H1 (cell line): ENCODE measurements at regions not wholly inside any gene's neighbourhood (a gene's known extent, or its start where the extent isn't known, plus 50 kb on each side); places are given as distances from the start of the nearest gene placed in this dataset.

Source experiments
- CTCF ChIA-PET: fragments of 300-600 bp; sonication (Branson Sonifier 250); formaldehyde crosslinking; loops from one replicate; lab custom pipeline; 2021; ENCODE audit not compliant: partially characterized antibody; lab: Charles Lee
- POLR2A ChIA-PET: fragments of 300-600 bp; sonication (Branson Sonifier 250); formaldehyde crosslinking; loops from one replicate; lab custom pipeline; 2021; ENCODE audit warnings: inconsistent platforms; ENCODE audit not compliant: partially characterized antibody; lab: Charles Lee
- DNase-seq, 2 experiments: peaks; one replicate each; pipeline versions ENCODE4 v3.0.0 to v3.0.0-alpha.2; 2010 to 2022; ENCODE audit warnings: low spot score in 2 of 2, low read depth in 1 of 2, mixed read lengths in 1 of 2
- FAIRE-seq: peaks from 2 replicates; lab custom pipeline; 2011; peaks lifted over from hg19 to GRCh38; lab: Jason Lieb, UNC
- H2AFZ ChIP-seq: 2 replicates; pipeline ENCODE4 v1.8.1; 2012; ENCODE audit warnings: low read length, inconsistent platforms
- H2AK5ac ChIP-seq: 2 replicates; pipeline ENCODE4 v1.6.1; 2013; ENCODE audit warnings: low read depth, low read length
- H2BK120ac ChIP-seq: replicated peaks from 2 replicates; pipeline ENCODE3; 2013; ENCODE audit warnings: low read depth, low read length, inconsistent platforms
- H2BK12ac ChIP-seq: 2 replicates; pipeline ENCODE4 v1.6.1; 2013; ENCODE audit warnings: low read depth, low read length
- H2BK15ac ChIP-seq: 2 replicates; pipeline ENCODE4 v1.6.1; 2013; ENCODE audit warnings: low read length
- H2BK20ac ChIP-seq: 2 replicates; pipeline ENCODE4 v1.6.1; 2013; ENCODE audit warnings: low read length
- H2BK5ac ChIP-seq: 2 replicates; pipeline ENCODE4 v1.6.1; 2013; ENCODE audit warnings: low read depth, low read length
- H3K14ac ChIP-seq: 2 replicates; pipeline ENCODE4 v1.6.1; 2013; ENCODE audit warnings: inconsistent platforms; ENCODE audit not compliant: insufficient read length
- H3K18ac ChIP-seq: 2 replicates; pipeline ENCODE4 v1.6.1; 2013; ENCODE audit warnings: low read length; ENCODE audit errors: extremely low read depth
- H3K23ac ChIP-seq: 2 replicates; pipeline ENCODE4 v1.6.1; 2013; ENCODE audit warnings: inconsistent platforms; ENCODE audit not compliant: insufficient read length
- H3K23me2 ChIP-seq: 2 replicates; pipeline ENCODE4 v1.6.1; 2013; ENCODE audit warnings: low read depth, low read length
- H3K27ac ChIP-seq: 2 replicates; pipeline ENCODE4 v1.6.1; 2011; ENCODE audit warnings: low read depth, low read length, inconsistent platforms
- H3K27me3 ChIP-seq, 4 experiments: replicated peaks in 1 of 4; 1 replicate in 1 of 4; 2 replicates in 3 of 4; pipeline versions ENCODE4 v1.6.1 to v1.8.1; 2011 to 2013; ENCODE audit warnings: low read length in 3 of 4, mild to moderate bottlenecking in 3 of 4, inconsistent platforms in 2 of 4, mixed read lengths in 2 of 4, moderate library complexity in 1 of 4; ENCODE audit not compliant: control insufficient read depth in 3 of 4, insufficient read depth in 3 of 4; ENCODE audit errors: extremely low read depth in 1 of 4
- H3K36me3 ChIP-seq, 4 experiments: 2 replicates each; pipeline versions ENCODE4 v1.6.1 to v1.8.1; 2011 to 2013; ENCODE audit warnings: mild to moderate bottlenecking in 4 of 4, low read length in 3 of 4, moderate library complexity in 2 of 4, control low read depth in 1 of 4, inconsistent platforms in 1 of 4; ENCODE audit not compliant: insufficient read depth in 4 of 4, control insufficient read depth in 2 of 4
- H3K4ac ChIP-seq: replicated peaks from 2 replicates; pipeline ENCODE3; 2013; ENCODE audit warnings: low read length, low read depth, mixed read lengths, inconsistent platforms; ENCODE audit not compliant: insufficient read length
- H3K4me1 ChIP-seq, 4 experiments: replicated peaks in 1 of 4; 1 replicate in 1 of 4; 2 replicates in 3 of 4; pipeline versions ENCODE4 v1.6.1 to v1.8.1; 2011 to 2013; ENCODE audit warnings: low read length in 3 of 4, inconsistent platforms in 2 of 4, mixed read lengths in 1 of 4; ENCODE audit not compliant: insufficient read depth in 4 of 4, control insufficient read depth in 3 of 4
- H3K4me2 ChIP-seq, 2 experiments: 2 replicates each; pipeline versions ENCODE4 v1.6.1 to v1.8.1; 2011 to 2013; ENCODE audit warnings: low read depth in 2 of 2, low read length in 2 of 2, control low read depth in 1 of 2, inconsistent platforms in 1 of 2, mild to moderate bottlenecking in 1 of 2; ENCODE audit not compliant: insufficient read depth in 1 of 2
- H3K4me3 ChIP-seq, 4 experiments: fragments of 200-600, 300-600 bp in 1 of 4; sonication (generic), shearing (Covaris generic), sonication (Bioruptor Twin) in 1 of 4; 2 replicates each; pipeline versions ENCODE4 v1.5.1 to v1.8.1; 2011 to 2016; ENCODE audit warnings: low read length in 4 of 4, low read depth in 3 of 4, control low read depth in 2 of 4, inconsistent platforms in 2 of 4, mild to moderate bottlenecking in 2 of 4, mixed read lengths in 1 of 4, moderate library complexity in 1 of 4; ENCODE audit not compliant: insufficient read depth in 2 of 4; ENCODE audit errors: extremely low read depth in 1 of 4
- H3K56ac ChIP-seq: replicated peaks from 2 replicates; pipeline ENCODE3; 2013; ENCODE audit warnings: low read depth, mild to moderate bottlenecking, mixed read lengths, low read length, inconsistent platforms; ENCODE audit not compliant: insufficient read length
- H3K79me1 ChIP-seq: 2 replicates; pipeline ENCODE4 v1.6.1; 2013; ENCODE audit warnings: low read depth, low read length, control low read depth
- H3K79me2 ChIP-seq, 2 experiments: 2 replicates each; pipeline versions ENCODE4 v1.6.1 to v1.8.1; 2012 to 2013; ENCODE audit warnings: low read length in 2 of 2, mild to moderate bottlenecking in 2 of 2, inconsistent platforms in 1 of 2; ENCODE audit not compliant: insufficient read depth in 2 of 2, control insufficient read depth in 1 of 2
- H3K9ac ChIP-seq, 4 experiments: replicated peaks in 1 of 4; 1 replicate in 1 of 4; 2 replicates in 3 of 4; pipeline versions ENCODE4 v1.6.1 to v1.8.1; 2011 to 2013; ENCODE audit warnings: low read depth in 3 of 4, low read length in 3 of 4, control low read depth in 2 of 4, mild to moderate bottlenecking in 2 of 4, moderate library complexity in 2 of 4, inconsistent platforms in 1 of 4; ENCODE audit errors: extremely low read depth in 1 of 4
- H3K9me3 ChIP-seq, 2 experiments: 2 replicates each; pipeline versions ENCODE4 v1.6.1 to v1.8.1; 2012 to 2013; ENCODE audit warnings: mild to moderate bottlenecking in 2 of 2, moderate library complexity in 2 of 2, control low read depth in 1 of 2, inconsistent platforms in 1 of 2, low read depth in 1 of 2, low read length in 1 of 2, mixed read lengths in 1 of 2; ENCODE audit not compliant: insufficient read depth in 2 of 2
- H4K20me1 ChIP-seq, 2 experiments: replicated peaks in 1 of 2; 2 replicates each; pipeline versions ENCODE3 to v1.8.1; 2011 to 2013; ENCODE audit warnings: inconsistent platforms in 2 of 2, low read length in 2 of 2, mild to moderate bottlenecking in 1 of 2; ENCODE audit not compliant: insufficient read depth in 2 of 2, control insufficient read depth in 1 of 2
- H4K5ac ChIP-seq: 2 replicates; pipeline ENCODE4 v1.6.1; 2013; ENCODE audit warnings: low read length, low read depth, mixed read lengths, inconsistent platforms; ENCODE audit not compliant: insufficient read length
- H4K8ac ChIP-seq: 2 replicates; pipeline ENCODE4 v1.8.0; 2013; ENCODE audit warnings: mild to moderate bottlenecking, moderate library complexity, low read length, inconsistent platforms; ENCODE audit not compliant: insufficient read depth; ENCODE audit errors: extremely low read depth
- H4K91ac ChIP-seq: replicated peaks from 2 replicates; pipeline ENCODE3; 2013; ENCODE audit warnings: low read length, mixed read lengths, inconsistent platforms; ENCODE audit not compliant: insufficient read length
- ASH2L ChIP-seq: fragments of 200-600, 300-600 bp; sonication (generic); IDR thresholded peaks from one replicate; pipeline ENCODE4 v1.7.1; 2017; ENCODE audit warnings: low read length
- ATF3 ChIP-seq: IDR thresholded peaks from 2 replicates; pipeline ENCODE4 v1.6.1; 2011; ENCODE audit warnings: low read depth, mild to moderate bottlenecking, low read length; ENCODE audit not compliant: insufficient read depth
- BCL11A ChIP-seq, 2 experiments: IDR thresholded peaks; one replicate each; pipeline ENCODE4 v1.6.1; 2011; ENCODE audit warnings: low read depth in 2 of 2, low read length in 2 of 2, mild to moderate bottlenecking in 2 of 2
- CEBPB ChIP-seq: IDR thresholded peaks from 2 replicates; pipeline ENCODE4 v1.6.1; 2012; ENCODE audit warnings: low read depth, low read length
- FOSL1 ChIP-seq: IDR thresholded peaks from 2 replicates; pipeline ENCODE4 v1.6.1; 2011; ENCODE audit warnings: mild to moderate bottlenecking, low read depth, low read length, moderate library complexity; ENCODE audit not compliant: insufficient read depth
- HDAC6 ChIP-seq: IDR thresholded peaks from one replicate; pipeline ENCODE4 v1.7.1; 2012; ENCODE audit warnings: low read depth, mild to moderate bottlenecking, inconsistent platforms, low read length, moderate library complexity
- KDM1A ChIP-seq: fragments of 200-600, 300-600 bp; sonication (generic); IDR thresholded peaks from 2 replicates; pipeline ENCODE4 v1.7.1; 2016; ENCODE audit warnings: mild to moderate bottlenecking, low read length, borderline replicate concordance
- KDM4A ChIP-seq: IDR thresholded peaks from one replicate; pipeline ENCODE4 v1.7.1; 2012; ENCODE audit warnings: low read depth, mild to moderate bottlenecking, moderate library complexity, low read length, inconsistent platforms; ENCODE audit not compliant: severe bottlenecking
- POLR2AphosphoS5 ChIP-seq: IDR thresholded peaks from 2 replicates; pipeline ENCODE4 v1.6.1; 2011; ENCODE audit warnings: low read depth, low read length
- RNF2 ChIP-seq: fragments of 200-900, 300-1000 bp; sonication (generic); IDR thresholded peaks from 2 replicates; pipeline ENCODE4 v1.7.1; 2016; ENCODE audit warnings: borderline replicate concordance, low read depth, mild to moderate bottlenecking, antibody characterized with exemption, low read length; ENCODE audit not compliant: poor library complexity, severe bottlenecking; ENCODE audit errors: missing control alignments
- SIX5 ChIP-seq: IDR thresholded peaks from 2 replicates; pipeline ENCODE4 v1.6.1; 2011; ENCODE audit warnings: mild to moderate bottlenecking, low read depth, low read length
- SP1 ChIP-seq: IDR thresholded peaks from 2 replicates; pipeline ENCODE4 v1.6.1; 2011; ENCODE audit warnings: low read depth, low read length
- SP4 ChIP-seq: IDR thresholded peaks from 2 replicates; pipeline ENCODE4 v1.6.1; 2012; ENCODE audit warnings: low read length, inconsistent platforms
- SRF ChIP-seq: IDR thresholded peaks from 2 replicates; pipeline ENCODE4 v1.6.1; 2011; ENCODE audit warnings: mild to moderate bottlenecking, low read depth, low read length, moderate library complexity
- WGBS, 2 experiments: shearing (Covaris generic) in 1 of 2; methylation state at CpG; one replicate each; pipeline versions ENCODE4 v1.1.6 to v1.1.7; 2013 to 2015; ENCODE audit warnings: low lambda C conversion rate in 2 of 2, mixed read lengths in 2 of 2, inconsistent platforms in 1 of 2, low coverage in 1 of 2, missing lambda C conversion rate in 1 of 2; ENCODE audit not compliant: insufficient replicate concordance in 2 of 2, insufficient coverage in 1 of 2, insufficient read length in 1 of 2; ENCODE audit errors: extremely low coverage in 1 of 2, missing lambda C conversion rate in 1 of 2; 5-methylcytosine and 5-hydroxymethylcytosine counted together

GRCh38 chr4:188612659-188613058 lies 473.4 kb downstream of the TRIML1 start:
- POLR2A ChIA-PET, result no interaction called here
- no peaks in the 10 kb centered on the region for H3K9me3 ChIP-seq
- H3K14ac ChIP-seq, result no peak overlapping the region
- H2BK15ac ChIP-seq, result no peak overlapping the region
- no peak overlapping the region for H2BK20ac ChIP-seq
- H3K56ac ChIP-seq, result no peak overlapping the region
- no peak overlapping the region for H3K4me2 ChIP-seq
- H4K91ac ChIP-seq, result no peak overlapping the region
- H3K4ac ChIP-seq, result no peak overlapping the region
- H4K5ac ChIP-seq, result no peak overlapping the region
- 0 out of 7 replicates have a peak, but pooled peaks cover 0 to 2% (median 0%) of the 10 kb centered on the region in 4 experiments for H3K4me1 ChIP-seq
- H2BK120ac ChIP-seq, result no peak overlapping the region
- no peaks in the 10 kb centered on the region for H3K27me3 ChIP-seq
- CTCF ChIA-PET, result interaction anchor here (0.7 to 1.0 kb wide), 2 partner anchors 121 to 136 kb away, joined by 3 read pairs; no protein-coding TSS in a partner anchor
- H3K79me2 ChIP-seq, result no peaks in the 10 kb centered on the region
- no peaks in the 10 kb centered on the region for H3K36me3 ChIP-seq
- H3K18ac ChIP-seq, result no peak overlapping the region
- H2AFZ ChIP-seq, result no peak overlapping the region
- H3K27ac ChIP-seq, result no peak overlapping the region
- H3K23ac ChIP-seq, result no peak overlapping the region
- no peak overlapping the region for H2BK12ac ChIP-seq
- FAIRE-seq, result no peak
- H3K79me1 ChIP-seq, result no peaks in the 10 kb centered on the region
- no peak overlapping the region for H3K4me3 ChIP-seq
- DNase-seq, result no peak
- 88% methylated on average over 2 of the region's 2 CpGs; no CpG with 5 or more reads in 1 of the 2 experiments for WGBS, 2 experiments
- no peak overlapping the region for H2AK5ac ChIP-seq
- no peak overlapping the region for H2BK5ac ChIP-seq
- no peak overlapping the region for H3K9ac ChIP-seq
- no peaks in the 10 kb centered on the region for H3K23me2 ChIP-seq
- H4K20me1 ChIP-seq, result no peaks in the 10 kb centered on the region
- no peak overlapping the region for H4K8ac ChIP-seq
- TF ChIP-seq SP4, result no peak
- TF ChIP-seq CEBPB, result no peak
- TF ChIP-seq HDAC6, result no peak
- TF ChIP-seq RNF2, result no peak
- TF ChIP-seq POLR2AphosphoS5, result no peak
- TF ChIP-seq SP1, result no peak
- TF ChIP-seq FOSL1, result no peak
- TF ChIP-seq KDM4A, result no peak
- TF ChIP-seq SIX5, result no peak
- no peak for TF ChIP-seq KDM1A
- TF ChIP-seq BCL11A (IDR thresholded peaks at IDR 0.05; ENCODE audit: low read depth in 2 of 2, low read length in 2 of 2), result no peak
- TF ChIP-seq ASH2L, result no peak
- no peak for TF ChIP-seq ATF3
- TF ChIP-seq SRF, result no peak
